Fibroblast of lung (primary cell): ENCODE measurements at regions not wholly inside any gene's neighbourhood (a gene's known extent, or its start where the extent isn't known, plus 50 kb on each side); places are given as distances from the start of the nearest gene placed in this dataset.

Experiments used
- DNase-seq, 2 donors: peaks; one replicate each; pipeline versions ENCODE4 v3.0.0 to v3.0.0-alpha.2; 2010; ENCODE audit warnings: low read depth in 2 of 2
- H2AFZ ChIP-seq: 2 replicates; pipeline ENCODE4 v1.5.1; 2012; ENCODE audit warnings: low read length, control low read depth, inconsistent platforms
- H3K27ac ChIP-seq: 2 replicates; pipeline ENCODE4 v1.5.1; 2011; ENCODE audit warnings: low read length, control low read depth; ENCODE audit not compliant: insufficient read depth
- H3K27me3 ChIP-seq: 2 replicates; pipeline ENCODE4 v1.5.1; 2011; ENCODE audit warnings: mild to moderate bottlenecking, low read length; ENCODE audit not compliant: control insufficient read depth, insufficient read depth
- H3K36me3 ChIP-seq: 2 replicates; pipeline ENCODE4 v1.5.1; 2011; ENCODE audit warnings: low read length; ENCODE audit not compliant: control insufficient read depth, insufficient read depth
- H3K4me1 ChIP-seq: 2 replicates; pipeline ENCODE4 v1.5.1; 2011; ENCODE audit warnings: low read length; ENCODE audit not compliant: control insufficient read depth, insufficient read depth; ENCODE audit errors: extremely low read depth
- H3K4me2 ChIP-seq: 2 replicates; pipeline ENCODE4 v1.5.1; 2011; ENCODE audit warnings: low read length, control low read depth; ENCODE audit not compliant: insufficient read depth; ENCODE audit errors: extremely low read depth
- H3K4me3 ChIP-seq, 4 experiments: fragments of 200-600 bp in 1 of 4; sonication (generic) in 1 of 4; replicated peaks in 1 of 4; 2 replicates each; pipeline ENCODE4 v1.5.1; 2011 to 2016; ENCODE audit warnings: low read length in 4 of 4, low read depth in 3 of 4, mild to moderate bottlenecking in 3 of 4, control low read depth in 2 of 4, inconsistent platforms in 1 of 4, mixed read lengths in 1 of 4; ENCODE audit not compliant: insufficient read depth in 1 of 4; ENCODE audit errors: control extremely low read depth in 1 of 4
- H3K79me2 ChIP-seq: 2 replicates; pipeline ENCODE4 v1.5.1; 2012; ENCODE audit warnings: mild to moderate bottlenecking, low read length, inconsistent platforms; ENCODE audit not compliant: control insufficient read depth, insufficient read depth
- H3K9ac ChIP-seq: 2 replicates; pipeline ENCODE4 v1.5.1; 2011; ENCODE audit warnings: mild to moderate bottlenecking, low read length, control low read depth; ENCODE audit not compliant: insufficient read depth
- H3K9me3 ChIP-seq: 2 replicates; pipeline ENCODE4 v1.5.1; 2012; ENCODE audit warnings: low read depth, low read length; ENCODE audit not compliant: control insufficient read depth, insufficient read depth
- H4K20me1 ChIP-seq: 2 replicates; pipeline ENCODE4 v1.5.1; 2011; ENCODE audit warnings: low read length; ENCODE audit not compliant: control insufficient read depth, insufficient read depth; ENCODE audit errors: extremely low read depth
- EZH2 ChIP-seq: IDR thresholded peaks from 2 replicates; pipeline ENCODE4 v1.5.1; 2012; ENCODE audit warnings: low read length, control low read depth, mild to moderate bottlenecking; ENCODE audit errors: missing control alignments
- TF ChIP-seq, protein P1 (sequence below), 2 donors: IDR thresholded peaks in 1 of 2; conservative IDR thresholded peaks in 1 of 2; 1 replicate in 1 of 2; 2 replicates in 1 of 2; pipeline ENCODE4 v1.5.1; 2011 to 2012; ENCODE audit warnings: low read length in 2 of 2, control low read depth in 1 of 2, inconsistent platforms in 1 of 2, low read depth in 1 of 2, mild to moderate bottlenecking in 1 of 2

- Histone ChIP-seq H2AFZ (no peak overlapping the region), H3K36me3 (no peaks in the 10 kb centered on the region)
Observed at GRCh38 chr12:91432755-91433154, 250.1 kb upstream of the DCN start.

DNA sequence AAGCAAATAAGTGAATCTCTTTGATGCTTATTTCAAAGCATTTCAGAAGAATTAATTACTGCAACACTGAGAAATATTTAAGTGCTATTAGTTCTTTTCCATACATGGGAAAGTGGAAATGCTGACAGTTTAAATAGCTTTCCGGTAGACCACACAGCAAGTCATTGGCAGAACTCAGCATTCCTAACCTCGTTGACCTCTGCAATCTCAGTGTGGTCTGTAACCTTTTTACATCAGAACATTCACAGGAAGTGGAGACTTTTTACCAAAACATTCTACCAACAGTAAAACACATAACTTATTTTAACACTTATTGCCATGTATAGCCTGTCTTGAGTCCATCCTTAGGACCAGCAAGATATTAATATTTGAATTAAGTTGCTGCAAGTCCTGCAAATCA lies 249.5 kb upstream of the DCN start:
- H3K4me2 ChIP-seq = no peak overlapping the region

More at GRCh38 chr12:91432755-91433154, 250.1 kb upstream of the DCN start:
- no peak for DNase-seq
- Histone ChIP-seq H3K79me2 (no peaks in the 10 kb centered on the region), H3K4me2 (no peak overlapping the region), H3K27ac (no peak overlapping the region), H4K20me1 (no peaks in the 10 kb centered on the region), H3K9me3 (no peaks in the 10 kb centered on the region), H3K9ac (no peak overlapping the region), H3K4me1 (no peaks in the 10 kb centered on the region), H3K27me3 (no peaks in the 10 kb centered on the region), H3K4me3 (no peak overlapping the region)
- no peak for TF ChIP-seq EZH2
- TF ChIP-seq, protein P1, sequence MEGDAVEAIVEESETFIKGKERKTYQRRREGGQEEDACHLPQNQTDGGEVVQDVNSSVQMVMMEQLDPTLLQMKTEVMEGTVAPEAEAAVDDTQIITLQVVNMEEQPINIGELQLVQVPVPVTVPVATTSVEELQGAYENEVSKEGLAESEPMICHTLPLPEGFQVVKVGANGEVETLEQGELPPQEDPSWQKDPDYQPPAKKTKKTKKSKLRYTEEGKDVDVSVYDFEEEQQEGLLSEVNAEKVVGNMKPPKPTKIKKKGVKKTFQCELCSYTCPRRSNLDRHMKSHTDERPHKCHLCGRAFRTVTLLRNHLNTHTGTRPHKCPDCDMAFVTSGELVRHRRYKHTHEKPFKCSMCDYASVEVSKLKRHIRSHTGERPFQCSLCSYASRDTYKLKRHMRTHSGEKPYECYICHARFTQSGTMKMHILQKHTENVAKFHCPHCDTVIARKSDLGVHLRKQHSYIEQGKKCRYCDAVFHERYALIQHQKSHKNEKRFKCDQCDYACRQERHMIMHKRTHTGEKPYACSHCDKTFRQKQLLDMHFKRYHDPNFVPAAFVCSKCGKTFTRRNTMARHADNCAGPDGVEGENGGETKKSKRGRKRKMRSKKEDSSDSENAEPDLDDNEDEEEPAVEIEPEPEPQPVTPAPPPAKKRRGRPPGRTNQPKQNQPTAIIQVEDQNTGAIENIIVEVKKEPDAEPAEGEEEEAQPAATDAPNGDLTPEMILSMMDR (conservative IDR thresholded peaks at IDR 0.05 in 1 of 2, IDR thresholded peaks at IDR 0.05 in 1 of 2; ENCODE audit: low read depth in 1 of 2, low read length in 2 of 2) = no peak

GRCh38 chr12:91424506-91424905 lies 241.9 kb upstream of the DCN start:
- Histone ChIP-seq H3K27me3 (no peaks in the 10 kb centered on the region), H4K20me1 (no peaks in the 10 kb centered on the region), H3K4me2 (no peak overlapping the region), H2AFZ (no peak overlapping the region), H3K79me2 (no peaks in the 10 kb centered on the region), H3K9ac (no peak overlapping the region), H3K4me1 (no peaks in the 10 kb centered on the region), H3K27ac (no peak overlapping the region), H3K4me3 (no peak overlapping the region), H3K9me3 (no peaks in the 10 kb centered on the region), H3K36me3 (no peaks in the 10 kb centered on the region)
- no peak for TF ChIP-seq EZH2
- TF ChIP-seq, protein P1 (conservative IDR thresholded peaks at IDR 0.05 in 1 of 2, IDR thresholded peaks at IDR 0.05 in 1 of 2; ENCODE audit: low read depth in 1 of 2, low read length in 2 of 2) = no peak
- DNase-seq = no peak

More for the DNA sequence above, 249.5 kb upstream of the DCN start:
- no peaks in the 10 kb centered on the region for H3K36me3 ChIP-seq
- H3K9me3 ChIP-seq = no peaks in the 10 kb centered on the region
- no peak overlapping the region for H2AFZ ChIP-seq
- TF ChIP-seq, protein P1 (conservative IDR thresholded peaks at IDR 0.05 in 1 of 2, IDR thresholded peaks at IDR 0.05 in 1 of 2; ENCODE audit: low read depth in 1 of 2, low read length in 2 of 2) = no peak
- no peak for TF ChIP-seq EZH2
- H3K27me3 ChIP-seq = no peaks in the 10 kb centered on the region
- no peaks in the 10 kb centered on the region for H3K79me2 ChIP-seq
- no peak overlapping the region for H3K27ac ChIP-seq
- no peaks in the 10 kb centered on the region for H4K20me1 ChIP-seq
- peak; percentile 50 to 61 for DNase-seq
- no peak overlapping the region for H3K9ac ChIP-seq
- H3K4me1 ChIP-seq = no peaks in the 10 kb centered on the region
- H3K4me3 ChIP-seq = no peak overlapping the region
